OCI-M1 (cell line): ENCODE measurements at regions not wholly inside any gene's neighbourhood (a gene's known extent, or its start where the extent isn't known, plus 50 kb on each side); places are given as distances from the start of the nearest gene placed in this dataset.
A peak's percentile ranks its signal among the peaks of the same experiment; 100 is the strongest.
"Not testable (repeated sequence)": the region's sequence is repeated elsewhere in the genome, so short reads cannot be mapped to it uniquely, and the experiment has no call there.

Source experiments
- DNase-seq: peaks from one replicate; lab custom pipeline; 2025; lab: John Stamatoyannopoulos, UW

DNA sequence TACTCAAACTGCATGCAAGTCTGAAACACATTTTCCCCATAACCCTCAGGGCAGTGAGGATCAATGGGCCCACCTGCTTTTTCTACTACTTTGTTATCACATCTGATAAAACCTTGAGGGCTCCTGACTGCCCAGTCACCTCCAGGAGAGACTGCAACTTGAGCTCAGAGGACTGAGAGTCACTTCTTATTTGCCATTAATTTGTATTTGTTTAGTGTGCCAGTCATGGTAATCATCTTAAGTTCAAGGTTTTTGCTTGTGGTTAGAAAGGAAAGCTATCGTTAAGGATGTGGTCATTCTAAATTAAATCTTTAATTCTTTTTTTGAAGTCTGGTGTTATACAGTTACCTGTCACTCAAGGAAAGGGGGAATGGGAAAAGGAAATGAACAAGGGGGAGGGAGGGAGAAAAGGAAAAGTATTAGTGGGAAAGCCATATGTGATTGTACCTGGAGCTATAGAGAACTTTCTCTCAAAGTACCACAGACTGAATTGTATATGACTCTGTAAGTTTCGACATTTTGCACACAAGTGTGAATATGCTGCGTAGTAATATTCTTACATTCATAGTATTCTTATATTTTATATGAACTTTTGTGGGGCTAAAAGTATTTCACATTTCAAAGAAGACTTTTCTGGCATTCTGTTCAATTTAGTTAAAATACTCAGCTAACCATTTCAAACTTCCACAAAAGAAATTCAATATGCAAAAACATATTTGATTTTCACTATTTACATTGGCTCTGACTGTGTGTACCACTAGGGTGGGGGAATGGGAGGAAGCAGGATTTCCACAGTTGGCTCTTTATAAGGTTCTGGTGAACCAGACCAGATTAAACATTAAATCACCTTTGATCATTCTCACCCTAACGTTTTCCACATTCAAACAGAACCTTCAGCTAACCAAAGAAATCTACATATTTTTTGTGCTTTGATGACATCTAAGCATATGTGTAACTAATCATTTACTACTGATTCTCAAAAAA, 166.5 kb upstream of the ATP11B start:
- DNase-seq, result no peak

DNA sequence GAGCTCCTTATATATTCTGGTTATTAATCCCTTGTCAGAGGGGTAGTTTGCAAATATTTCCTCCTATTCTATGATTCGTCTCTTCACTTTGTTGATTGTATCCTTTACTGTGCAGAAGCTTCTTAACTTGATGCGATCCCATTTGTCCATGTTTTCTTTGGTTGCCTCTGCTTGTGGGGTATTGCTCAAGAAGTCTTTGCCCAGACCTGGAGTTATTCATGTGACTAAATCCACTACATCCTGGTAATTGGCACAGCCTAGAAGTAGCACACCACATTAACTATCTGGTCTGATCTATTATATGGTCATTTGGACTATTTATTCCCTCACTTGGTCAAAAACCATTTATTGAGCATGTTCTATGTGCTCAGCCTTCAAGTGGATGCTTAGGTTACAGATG, 164.8 kb upstream of the ATP11B start:
- DNase-seq, result no peak

DNA sequence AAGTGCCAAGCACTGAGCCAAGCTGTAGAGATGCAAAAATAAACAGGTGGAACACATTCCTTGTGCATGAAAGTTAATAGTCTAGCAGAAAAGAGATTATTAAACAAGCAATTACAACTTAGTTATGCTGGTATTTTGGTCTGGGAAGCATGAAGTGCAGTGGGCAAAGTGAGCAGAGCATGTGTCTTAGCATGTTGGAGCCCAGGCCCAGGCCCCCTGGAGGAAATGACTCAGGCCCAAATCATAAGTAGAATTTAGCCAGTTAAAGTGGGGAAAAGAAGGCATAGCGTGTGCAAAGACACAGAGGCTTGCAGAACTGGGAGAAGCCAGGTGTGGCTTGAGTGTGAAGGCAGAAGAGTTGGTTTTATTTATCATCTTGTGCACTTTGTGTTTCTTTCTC, 163.8 kb upstream of the ATP11B start:
- no peak for DNase-seq

DNA sequence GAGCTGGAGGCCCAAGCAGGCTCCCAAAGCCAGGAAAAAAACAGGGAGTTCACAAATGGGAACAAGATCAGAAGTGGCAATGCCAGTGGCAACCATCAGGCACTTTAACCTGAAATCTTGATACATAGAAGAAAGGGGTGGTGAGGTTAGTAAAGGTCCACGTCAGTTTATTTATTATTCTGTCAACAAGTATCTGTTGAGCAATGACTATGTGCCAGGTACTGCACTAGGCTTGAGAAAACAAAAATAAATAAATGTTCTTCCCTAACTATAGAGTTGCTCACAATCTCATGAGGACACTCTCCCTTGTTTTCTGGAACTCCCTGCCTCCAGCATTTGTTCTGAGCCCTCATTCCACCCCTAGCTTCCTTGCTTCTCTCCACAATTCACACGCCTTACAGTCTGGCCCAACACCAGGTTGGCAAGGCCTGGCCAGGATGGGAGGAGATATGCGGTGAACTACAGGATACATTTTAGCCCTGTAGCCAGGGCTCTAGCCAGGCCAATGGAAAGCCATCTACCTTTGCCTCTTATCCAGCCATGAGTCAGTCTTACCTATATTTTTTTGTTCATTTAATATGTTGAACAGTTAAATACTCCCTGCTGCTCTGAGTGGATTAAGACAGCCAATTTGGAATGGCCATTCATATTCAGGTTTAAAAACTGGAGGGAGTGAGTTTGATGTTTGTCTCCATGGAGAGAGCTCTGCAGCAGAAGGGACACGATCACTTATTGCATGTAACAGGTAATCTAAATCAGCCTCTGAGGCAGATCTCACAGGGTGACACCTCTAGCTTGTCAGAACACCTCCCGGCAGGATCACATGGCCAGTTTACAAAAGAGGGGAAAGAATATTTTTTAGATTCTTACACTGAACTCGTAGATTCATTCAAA, 161.9 kb upstream of the ATP11B start:
- DNase-seq, result no peak

DNA sequence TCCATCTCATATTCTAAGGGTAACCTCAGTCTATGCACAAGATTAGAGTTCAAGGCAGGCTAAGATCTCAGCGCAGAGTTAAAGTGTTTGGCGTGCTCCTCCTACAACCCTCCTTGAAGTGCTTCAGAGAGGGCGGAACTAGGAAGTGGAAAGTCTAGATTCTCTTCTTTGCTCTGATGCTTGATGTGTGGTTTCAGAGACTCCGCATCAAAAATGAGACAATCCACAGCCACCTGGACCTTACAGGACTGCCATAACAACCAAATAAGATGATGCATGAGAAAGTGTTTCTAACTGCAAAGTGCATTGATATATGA, 161.3 kb upstream of the ATP11B start:
- no peak for DNase-seq

DNA sequence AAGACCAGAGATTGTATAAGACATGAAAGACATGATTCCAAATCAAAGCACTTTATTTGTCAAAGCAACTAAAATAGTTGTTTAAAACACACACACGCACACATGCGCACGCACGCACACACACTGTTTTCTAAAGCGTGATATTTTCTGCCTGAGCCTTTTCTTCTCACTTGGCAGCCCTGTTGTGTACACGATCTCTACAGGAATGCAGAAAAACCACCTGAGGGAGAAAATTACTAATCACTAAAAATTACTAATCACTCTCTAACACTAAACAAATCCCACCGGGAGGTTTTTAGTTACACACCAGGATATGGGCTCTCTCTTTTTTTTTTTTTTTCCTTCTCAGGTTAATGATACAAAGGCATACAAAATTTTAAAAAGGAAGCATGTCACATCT, 160.1 kb upstream of the ATP11B start:
- no peak for DNase-seq

DNA sequence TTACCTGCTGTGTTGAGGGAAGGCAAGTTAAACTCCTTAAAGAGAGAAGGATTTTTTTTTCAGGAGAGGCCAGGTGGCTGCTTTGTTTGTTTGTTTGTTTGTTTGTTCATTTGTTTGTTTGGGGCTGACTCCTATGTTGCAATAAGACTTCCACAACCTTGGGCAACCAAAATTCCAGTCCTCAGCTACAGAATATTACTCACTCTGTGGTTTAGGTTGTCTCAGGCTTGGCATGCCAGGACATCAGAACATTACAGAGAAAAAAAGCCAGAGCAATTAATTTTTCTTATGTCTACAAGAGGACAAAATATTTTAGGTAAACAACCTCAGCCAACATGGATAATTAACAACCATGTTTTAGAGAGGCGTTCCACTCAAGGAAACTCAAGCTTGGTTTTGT, 156.7 kb upstream of the ATP11B start:
- DNase-seq, result no peak

DNA sequence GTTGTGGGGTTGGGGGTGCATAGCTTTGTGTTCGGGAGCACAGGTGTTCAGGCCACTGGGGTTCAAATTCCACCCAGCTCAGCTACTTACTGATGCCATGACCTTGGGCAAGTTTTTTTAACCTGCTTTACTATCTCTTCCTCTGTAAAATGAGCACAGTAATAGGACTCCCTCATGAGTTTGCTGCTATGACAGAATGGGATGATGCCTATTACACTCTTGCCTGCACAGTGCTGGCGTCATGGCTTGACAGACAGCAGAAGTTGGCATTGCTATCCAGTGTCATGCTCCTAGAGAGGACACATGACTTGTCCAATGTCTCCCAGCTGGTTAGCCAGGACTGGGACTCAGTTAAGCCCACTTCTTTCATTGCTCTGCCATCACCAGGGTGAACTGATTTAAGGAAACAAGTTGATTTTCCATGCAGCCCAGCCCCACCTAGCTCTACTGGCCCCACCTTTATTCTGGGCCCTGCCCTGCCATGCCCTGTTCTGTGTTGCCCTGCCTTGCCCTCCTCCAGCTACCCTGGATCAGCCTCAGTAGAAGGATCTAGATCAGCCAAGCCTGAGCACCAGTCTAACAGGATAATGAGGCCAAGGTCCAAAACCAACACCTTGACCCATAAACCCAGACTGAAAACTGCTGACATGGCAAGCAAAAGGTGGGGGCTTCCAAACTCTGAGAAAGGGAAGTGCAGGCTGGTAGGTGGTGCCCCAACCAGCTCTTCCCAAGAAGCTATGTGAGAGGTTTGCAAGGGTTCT, 155.8 kb upstream of the ATP11B start:
- no peak for DNase-seq

DNA sequence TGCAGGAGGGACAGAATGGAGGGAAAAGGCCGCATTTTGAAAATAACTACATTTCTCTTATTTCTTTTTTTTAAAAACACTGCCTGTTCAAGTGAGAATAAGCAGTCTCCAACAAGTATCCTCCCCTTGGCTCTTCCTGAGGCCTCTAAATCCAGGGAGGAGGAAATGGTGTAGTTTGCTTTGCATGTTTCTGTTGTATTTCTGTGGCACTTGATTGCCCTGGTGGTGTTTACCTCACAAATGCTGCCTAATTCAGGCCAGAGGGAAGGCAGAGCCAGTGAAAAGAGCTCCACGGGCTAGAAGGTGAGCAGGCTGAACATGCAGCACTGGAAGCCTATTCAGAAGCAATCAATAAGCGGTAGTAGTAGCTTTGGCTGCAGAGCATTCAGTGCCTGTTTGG, 149.3 kb upstream of the ATP11B start:
- DNase-seq, result no peak

DNA sequence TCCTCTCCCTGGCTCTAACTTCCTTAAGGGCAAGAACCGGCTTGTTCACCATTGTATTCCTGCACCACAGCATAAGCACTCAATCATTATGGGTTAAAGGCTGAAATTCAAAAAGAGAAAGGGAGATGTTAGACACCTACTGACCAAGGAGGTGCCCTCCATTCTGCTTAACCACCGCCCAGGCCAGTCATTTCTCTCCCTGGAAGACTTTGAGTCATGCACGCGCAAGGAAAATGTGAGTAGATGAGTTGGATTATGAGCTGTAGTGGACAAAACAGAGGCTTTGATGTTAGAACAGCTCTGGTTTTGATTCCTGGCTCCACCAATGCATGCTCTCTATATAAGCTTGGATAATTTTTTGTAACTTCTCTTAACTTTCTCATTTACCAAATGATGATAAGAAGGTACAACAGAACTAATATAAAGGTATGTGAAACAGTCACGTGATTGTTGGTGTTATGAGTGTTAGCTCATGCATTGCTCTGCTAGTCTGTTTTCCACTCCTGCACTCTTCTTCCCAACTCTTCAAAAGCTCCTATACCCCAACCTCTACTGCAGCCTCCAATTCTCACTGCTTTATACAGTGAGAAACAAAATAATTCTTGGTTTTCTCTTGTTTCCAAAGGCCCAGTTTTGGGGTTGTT, 148.4 kb upstream of the ATP11B start:
- DNase-seq, result no peak

DNA sequence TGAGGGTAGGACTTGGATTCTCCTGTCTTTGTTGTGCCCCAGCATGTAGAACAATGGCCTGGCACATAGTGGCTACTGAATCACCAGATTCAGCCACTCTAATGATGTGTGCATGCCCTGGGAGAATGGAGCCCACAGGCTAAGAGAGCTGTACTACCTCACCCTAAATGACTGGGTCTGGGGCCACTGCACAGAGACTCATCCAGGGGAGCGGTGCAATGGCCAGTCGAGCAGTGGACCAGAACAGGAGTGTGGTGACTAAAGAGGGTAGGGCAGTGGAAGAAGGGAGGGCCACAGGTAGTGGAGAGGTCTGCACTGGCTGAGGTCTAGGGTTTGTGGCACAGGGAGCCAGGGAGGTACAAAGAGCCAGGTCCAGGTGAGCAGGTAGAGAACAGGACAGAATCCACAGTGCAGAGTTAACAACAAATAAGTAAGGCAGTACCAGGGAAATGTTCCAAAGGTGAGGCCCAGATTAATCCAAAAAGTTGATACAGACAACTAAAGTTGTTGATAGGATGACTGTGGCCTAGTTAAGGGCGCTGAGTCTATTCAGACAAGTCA, 142.7 kb upstream of the ATP11B start:
- DNase-seq, result no peak

DNA sequence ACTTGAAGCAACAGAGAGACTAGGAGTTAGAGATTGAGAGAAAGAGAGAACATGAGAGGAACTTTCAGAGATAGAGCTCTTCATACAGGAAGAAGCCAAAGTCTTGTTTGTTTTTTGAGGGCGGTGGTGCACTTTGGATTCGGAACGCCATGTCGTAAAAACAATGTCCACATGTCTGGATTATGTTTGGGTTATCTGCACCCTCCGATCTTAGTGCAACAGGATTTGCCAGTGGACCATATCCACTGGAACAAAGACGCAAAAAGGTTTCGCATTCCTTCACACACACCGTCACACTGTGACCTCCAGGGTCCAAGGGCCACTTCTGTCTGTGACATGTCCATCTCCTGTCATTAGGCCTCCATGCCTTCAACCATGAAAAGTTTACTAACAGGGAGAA, 141.8 kb upstream of the ATP11B start:
- DNase-seq, result no peak

DNA sequence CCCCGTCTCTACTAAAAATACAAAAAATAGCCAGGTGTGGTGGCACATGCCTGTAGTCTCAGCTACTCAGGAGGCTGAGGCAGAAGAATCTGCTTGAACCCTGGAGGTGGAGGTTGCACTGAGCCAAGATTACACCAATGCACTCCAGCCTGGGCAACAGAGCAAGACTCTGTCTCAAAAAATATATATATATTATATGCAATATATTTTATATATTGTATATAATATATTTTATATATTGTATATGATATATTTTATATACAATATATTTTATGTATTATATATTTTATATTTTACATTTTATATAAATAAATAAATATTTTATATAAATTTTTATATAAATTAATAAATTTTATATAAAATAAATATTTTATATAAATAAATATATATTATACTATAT, 140.2 kb upstream of the ATP11B start:
- DNase-seq, result not testable (repeated sequence)

DNA sequence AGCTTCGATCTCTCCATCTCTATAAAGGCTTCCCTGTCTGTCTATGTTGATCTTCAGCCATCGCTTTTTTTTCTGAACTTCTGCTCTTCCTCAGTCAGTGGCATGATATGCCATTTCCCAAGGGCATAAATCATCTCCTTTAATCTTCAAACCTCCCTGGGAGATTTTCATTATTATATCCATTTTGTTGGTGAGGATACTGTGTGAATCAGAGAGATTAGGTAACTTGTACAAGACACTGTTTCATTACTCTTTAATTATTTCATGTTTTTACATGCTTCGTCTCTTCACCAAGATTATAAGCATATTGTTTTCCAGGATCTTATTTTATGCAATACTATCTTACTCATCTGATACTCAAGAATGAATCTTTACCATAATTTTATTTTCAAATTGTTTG, 124.8 kb upstream of the ATP11B start:
- no peak for DNase-seq

DNA sequence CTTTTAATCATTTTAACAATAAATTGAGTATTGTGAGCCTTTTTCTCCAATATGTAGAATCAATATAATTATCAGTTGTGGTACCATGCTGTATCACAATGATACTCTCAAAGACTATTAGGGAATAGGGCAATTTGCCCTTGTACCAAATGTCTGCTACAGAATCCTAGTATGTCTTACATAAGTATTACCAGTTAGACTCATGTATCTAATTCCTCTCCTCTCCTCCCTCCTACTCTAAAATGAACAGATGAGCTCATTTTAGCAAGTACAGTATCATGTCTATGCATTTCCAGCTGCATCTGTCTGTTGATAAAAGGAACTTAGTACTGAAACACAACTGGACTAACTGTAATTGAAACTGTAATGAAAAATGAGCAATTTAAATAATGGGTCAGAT, 124.3 kb upstream of the ATP11B start:
- no peak for DNase-seq

DNA sequence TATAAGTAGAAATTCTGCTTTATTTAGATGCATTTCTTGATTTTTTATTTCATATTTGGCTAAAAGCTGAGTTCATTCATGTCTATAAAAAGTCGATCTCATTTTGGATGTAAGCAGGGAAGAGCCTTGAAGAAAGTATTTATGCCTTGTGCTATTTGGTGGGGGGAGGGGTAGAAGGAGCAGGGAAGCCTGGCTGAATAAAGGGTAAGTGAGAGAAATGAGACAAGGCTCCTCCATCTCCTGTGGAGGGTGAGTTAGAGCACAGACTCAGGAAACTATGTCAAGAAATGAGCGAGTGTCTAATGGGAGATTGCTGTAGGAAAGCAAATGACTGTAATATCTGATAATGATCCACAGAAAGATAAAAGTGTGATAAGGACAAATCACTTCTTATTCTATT, 121.8 kb upstream of the ATP11B start:
- DNase-seq, result no peak

DNA sequence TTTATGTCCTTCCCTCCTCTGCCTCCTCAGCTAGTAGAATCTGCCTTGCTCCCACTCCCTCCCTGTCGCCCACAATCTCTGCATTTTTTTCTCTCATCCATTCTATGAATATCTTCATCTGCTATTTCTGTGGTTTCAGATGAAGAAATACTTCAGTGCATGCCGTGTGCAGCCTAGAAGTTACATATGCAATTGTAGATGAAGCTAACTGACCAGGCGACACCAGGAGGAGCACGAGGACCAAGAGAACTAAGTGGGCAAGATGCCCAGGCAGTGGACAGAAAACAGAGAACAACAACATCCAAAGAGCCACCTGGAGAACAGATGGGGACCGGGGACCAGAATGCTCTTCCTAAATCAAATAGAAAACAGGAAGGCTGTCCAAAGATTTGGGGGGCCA, 121.4 kb upstream of the ATP11B start:
- DNase-seq, result no peak

DNA sequence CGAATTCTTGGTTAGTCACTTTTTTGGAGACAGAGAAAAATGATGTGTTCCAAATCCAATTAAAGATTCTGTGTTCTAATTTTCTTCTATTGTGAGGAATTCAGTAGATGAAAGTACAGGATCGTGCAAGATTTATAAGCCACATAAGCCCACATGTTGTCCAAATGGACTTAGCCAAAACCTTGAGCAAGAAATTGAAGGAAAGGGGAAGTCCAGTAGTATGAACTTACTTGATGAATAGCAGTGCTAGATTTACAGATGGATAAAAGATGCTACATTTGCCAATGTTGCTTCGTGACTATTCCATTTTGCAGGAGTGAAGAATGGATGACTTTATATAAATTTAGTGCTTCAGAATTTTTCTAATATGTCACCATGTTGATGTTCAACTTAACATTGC, 120.0 kb upstream of the ATP11B start:
- no peak for DNase-seq

DNA sequence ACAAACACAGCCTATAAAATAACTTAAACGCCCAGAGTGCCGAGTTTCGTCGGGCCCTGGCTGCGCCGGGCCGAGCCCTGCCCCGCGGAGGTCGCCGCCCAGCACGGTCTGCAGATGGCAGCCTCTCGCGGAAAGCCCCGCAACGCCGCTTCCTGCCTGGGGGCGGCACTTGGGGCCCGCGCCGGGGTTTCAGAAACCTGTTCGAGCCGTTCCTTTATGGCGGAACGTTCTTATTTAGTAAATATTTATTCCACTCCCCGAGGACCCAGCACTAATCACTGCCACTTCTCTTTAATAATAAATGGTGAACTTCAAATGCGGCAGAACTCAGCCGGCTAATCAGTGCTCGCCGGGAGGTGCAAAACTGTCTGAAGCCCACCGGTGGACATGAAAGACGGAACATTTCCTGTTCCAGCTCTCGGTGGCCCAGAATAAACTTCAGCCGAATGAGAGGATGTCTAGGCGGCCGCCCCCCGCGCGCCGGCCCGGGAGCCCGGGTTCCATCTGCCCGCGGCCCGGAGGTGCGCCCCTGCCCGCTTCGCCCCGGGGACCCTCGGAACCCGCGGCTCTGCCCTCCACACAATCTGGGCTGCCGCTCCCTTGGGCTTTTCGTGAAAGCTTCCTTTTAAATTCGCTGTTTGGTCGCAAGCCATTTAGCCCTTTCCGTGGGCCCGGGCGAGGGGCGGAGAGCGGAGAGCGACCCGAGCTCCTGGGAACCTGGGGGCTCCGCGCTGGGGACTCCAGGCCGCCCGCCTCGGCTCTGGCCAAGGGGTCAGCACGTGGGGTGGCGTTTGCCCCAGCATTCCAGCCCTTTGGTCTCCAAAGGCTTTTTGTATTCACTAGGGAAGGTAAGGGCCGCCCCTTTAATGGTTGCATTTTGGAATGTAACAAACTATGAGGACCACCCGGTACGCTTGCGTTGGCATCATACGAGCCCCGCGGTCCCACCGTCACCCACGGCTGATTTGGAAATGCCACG, 110.8 kb upstream of the ATP11B start:
- peak; percentile 41 for DNase-seq

DNA sequence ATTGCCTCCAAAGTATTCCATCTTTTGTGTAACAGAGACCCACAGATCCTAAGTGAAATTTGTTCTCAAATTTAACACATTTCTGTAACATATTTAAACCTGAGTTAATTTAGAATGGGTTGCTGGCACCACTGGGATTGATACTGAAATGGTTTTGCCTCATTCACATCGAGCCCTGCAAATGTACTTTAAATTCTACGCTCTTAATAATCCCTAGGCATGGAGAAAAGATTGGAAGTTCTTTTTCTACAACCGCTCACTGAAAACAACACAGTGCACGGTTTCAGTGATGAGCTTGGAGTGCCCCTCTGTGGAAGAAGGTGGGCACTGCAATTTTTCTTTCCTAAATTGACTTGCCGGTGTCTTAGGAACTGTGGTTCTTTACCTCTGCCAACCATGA, 109.9 kb upstream of the ATP11B start:
- DNase-seq, result peak; percentile 77
